NOMO-1 (cell line): ENCODE measurements at regions not wholly inside any gene's neighbourhood (a gene's known extent, or its start where the extent isn't known, plus 50 kb on each side); places are given as distances from the start of the nearest gene placed in this dataset.
"Not testable (repeated sequence)": the region's sequence is repeated elsewhere in the genome, so short reads cannot be mapped to it uniquely, and the experiment has no call there.

Experiments used
- DNase-seq, 2 experiments: peaks; one replicate each; lab custom pipeline; 2025; ENCODE audit not compliant: unreplicated experiment in 2 of 2; lab: John Stamatoyannopoulos, UW

DNA sequence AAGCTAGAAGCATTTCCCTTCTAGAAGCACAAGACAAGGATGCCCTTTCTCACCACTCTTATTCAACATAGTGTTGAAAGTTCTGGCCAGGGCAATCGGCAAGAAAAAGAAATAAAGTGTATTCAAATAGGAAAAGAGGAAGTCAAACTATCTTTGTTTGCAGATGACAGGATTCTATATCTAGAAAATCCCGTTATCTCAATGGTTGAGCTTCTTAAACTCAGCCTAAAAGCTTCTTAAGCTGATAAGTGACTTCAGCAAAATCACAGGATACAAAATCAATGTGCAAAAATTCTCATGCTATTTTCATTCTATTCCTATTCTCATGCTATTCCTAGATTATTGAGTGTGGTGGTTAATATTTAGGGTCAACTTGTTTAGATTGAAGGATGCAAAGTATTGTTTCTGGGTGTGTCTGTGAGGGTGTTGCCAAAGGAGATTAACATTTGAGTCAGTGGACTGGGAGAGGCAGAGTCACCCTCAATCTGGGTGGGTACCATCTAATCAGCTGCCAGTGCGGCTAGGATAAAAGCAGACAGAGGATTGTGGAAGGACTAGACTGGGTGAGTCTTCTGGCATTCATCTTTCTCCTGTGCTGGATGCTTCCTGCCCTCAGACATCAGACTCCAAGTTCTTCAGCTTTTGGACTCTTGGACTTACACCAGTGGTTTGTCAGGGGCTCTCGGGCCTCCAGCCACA lies 111.9 kb downstream of the LSMEM1 start:
- DNase-seq = not testable (repeated sequence)

- DNase-seq = no peak
These were observed 113.6 kb downstream of the LSMEM1 start for GRCh38 chr7:112594397-112594796.

DNA sequence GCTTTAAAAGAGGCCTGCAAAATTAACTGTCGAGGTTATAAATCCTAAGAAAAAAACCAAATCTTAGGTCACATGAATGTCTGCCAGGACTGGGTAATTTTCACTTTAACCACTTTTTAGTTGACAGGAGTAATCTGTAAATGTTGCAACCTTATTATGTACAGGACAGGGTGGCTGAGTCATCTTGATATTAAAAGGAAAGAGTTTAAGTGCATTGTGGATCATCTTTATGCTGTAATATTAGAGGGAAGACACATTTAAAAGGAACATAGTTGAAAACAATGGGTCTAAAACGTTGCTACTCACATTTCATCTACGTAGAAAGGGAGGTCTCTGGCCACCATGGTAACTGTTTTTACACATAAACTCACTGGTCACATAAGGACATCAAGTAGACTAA lies 115.5 kb downstream of the LSMEM1 start:
- DNase-seq = no peak

GRCh38 chr7:112596981-112597380 lies 116.2 kb downstream of the LSMEM1 start:
- DNase-seq = no peak

DNA sequence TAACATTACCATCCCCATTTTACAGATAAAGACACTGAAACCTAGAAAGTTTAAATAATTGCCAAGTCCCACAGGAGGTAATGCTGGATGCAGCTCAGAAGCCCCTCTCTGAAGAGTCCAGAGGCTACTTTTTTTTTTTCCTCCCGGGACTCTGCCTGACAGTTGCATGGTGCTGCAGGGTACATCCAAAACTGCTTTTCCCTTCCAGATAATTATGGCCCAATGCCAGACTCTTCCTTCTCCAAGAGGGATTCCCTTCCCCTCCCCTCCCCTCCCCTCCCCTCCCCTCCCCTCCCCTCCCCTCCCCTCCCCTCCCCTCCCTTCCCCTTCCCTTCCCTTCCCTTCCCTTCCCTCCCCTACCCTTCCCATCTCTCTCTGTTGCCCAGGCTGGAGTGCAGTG lies 122.9 kb downstream of the LSMEM1 start:
- DNase-seq = no peak

DNA sequence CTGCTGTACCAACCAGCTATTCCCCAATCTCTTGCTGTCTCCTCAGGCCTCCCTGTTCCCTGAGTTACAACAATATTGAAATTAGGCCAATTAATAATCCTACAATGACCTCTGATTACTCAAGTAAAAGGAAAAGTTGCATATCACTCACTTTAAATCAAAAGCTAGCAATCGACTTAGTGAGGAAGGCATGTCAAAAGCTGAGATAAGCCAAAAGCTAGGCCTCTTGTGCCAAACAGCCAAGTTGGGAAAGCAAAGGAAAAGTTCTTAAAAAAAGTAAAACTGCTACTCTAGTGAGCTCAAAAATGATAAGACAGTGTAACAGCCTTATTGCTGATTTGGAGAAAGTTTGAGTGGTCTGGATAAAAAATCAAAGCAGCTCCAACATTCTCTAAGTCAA lies 129.8 kb downstream of the LSMEM1 start:
- no peak for DNase-seq

DNA sequence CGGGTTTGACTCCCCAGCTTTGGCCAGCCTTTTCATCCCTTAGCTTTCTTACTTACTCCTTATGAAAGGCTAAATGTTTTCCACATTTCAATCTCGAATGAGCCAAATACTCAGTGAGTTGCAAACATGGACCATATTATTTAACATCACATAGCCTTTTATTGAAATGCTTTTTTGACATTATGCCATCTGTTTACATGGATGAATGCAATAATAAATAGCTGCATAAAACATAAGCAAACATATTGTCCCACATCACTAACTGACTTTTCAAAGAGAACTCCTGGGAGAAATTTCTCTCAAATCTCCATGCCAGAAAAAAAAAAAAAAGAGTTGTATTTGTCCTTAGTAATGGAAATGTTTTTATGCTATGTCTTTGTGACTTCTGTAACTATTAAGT lies 134.9 kb downstream of the LSMEM1 start:
- no peak for DNase-seq

DNA sequence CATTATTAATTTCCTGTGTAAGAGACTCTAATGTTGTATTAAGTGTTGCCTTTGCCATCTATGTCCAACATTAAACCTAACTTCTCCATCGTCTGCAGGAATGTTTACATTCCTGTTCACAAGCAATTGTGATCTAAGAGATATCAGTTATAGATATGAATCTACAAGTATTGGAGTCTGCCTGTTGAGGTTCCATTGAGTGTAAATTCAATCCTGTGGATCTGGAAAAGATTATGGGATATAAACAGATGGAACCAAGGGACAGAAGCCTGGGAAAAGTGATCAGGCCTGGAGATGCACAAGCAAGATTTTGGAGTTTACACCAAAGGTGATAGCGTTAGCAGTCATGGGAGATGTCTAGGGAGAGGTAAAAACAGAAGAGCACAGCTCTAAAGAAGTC lies 135.5 kb downstream of the LSMEM1 start:
- no peak for DNase-seq

DNA sequence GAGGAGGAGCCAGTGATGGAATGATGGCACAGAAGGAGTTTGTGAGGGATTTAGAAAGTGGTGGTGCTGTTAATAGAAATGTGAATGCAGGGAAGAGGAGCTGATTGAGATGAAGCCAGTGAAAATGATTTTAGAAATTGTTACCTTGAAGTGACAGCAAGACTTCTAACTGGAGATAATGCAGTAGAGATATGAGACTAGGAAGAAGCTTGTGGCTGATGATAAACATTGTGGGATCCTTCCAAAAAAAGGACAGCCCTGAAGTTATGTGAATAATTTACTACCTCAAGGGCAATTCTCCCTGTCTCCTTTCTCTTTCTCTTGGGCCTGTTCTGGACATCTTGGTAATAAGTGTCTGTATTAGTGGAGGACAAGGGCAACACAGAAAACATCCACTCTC lies 138.6 kb downstream of the LSMEM1 start:
- DNase-seq = no peak

- DNase-seq = no peak
These were observed 141.4 kb downstream of the LSMEM1 start for GRCh38 chr7:112622159-112622715.

DNA sequence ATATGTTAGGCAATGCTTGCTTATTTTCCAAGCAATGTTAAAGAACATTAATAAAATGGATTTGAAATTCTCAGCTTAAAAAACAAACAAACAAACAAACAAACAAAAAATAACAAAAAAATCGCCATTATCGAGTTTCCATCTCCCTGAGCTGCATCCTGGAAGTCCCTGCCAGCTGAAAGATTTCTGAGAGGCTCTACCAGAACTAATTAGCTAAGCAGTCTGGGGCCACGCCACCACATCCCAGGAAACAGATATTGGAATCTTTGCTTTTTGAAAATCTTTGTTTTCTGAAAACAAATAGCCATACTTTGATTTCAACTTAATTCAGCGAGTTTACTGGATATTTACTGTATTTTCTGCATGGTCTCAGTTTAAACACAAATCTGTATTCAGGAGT lies 143.6 kb downstream of the LSMEM1 start:
- no peak for DNase-seq

GRCh38 chr7:112630565-112630964 lies 149.8 kb downstream of the LSMEM1 start:
- DNase-seq = no peak

GRCh38 chr7:112634107-112634506 lies 153.3 kb downstream of the LSMEM1 start:
- no peak for DNase-seq

- DNase-seq = no peak
These were observed 154.5 kb downstream of the TMEM168 start for GRCh38 chr7:112635742-112636141.

- no peak for DNase-seq
These were observed 151.4 kb downstream of the TMEM168 start for GRCh38 chr7:112638675-112639400.

GRCh38 chr7:112640685-112641084 lies 149.5 kb downstream of the TMEM168 start:
- DNase-seq = no peak

- no peak for DNase-seq
These were observed 143.4 kb downstream of the TMEM168 start for GRCh38 chr7:112646783-112647182.

GRCh38 chr7:112648781-112649180 lies 141.4 kb downstream of the TMEM168 start:
- DNase-seq = no peak

GRCh38 chr7:112649560-112649959 lies 140.6 kb downstream of the TMEM168 start:
- no peak for DNase-seq

DNA sequence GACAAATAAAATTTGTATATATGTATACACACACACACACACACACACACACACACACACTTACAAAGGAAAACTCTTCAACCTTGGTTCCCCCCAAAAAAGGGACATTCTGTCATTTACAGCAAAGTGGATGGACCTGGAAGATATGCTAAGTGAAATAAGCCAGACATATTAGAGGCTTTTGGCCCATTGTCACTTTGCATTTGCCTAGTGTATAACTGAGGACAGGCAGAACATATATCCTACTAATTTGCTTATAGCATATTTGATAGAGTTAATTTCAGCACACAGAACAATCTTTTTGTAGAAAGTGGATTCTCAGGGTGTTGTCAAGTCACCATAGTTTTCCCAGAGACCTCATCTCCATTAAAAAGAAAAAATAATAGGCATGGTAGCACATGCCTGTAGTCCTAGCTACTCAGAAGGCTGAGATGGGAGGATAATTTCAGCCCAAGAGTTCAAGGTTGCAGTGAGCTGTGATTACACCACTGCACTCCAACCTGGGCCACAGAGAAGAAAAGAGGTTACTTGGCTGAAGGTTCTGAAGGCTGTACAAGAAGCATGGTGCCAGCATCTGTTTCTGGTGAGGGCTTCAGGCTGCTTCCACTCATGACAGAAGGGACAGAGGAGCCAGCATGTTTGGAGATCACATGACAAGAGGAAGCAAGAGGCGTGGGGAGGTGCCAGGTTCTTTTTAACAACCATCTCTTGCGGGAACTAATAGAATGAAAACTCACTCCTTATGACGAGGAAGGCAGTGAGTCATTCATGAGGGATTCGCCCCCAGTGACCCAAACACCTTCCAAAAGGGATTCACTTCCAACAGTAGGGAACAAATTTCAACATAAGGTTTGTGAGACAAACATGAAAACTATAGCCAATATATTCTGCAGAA lies 135.6 kb downstream of the TMEM168 start:
- DNase-seq = no peak

- DNase-seq = no peak
These were observed 124.5 kb downstream of the TMEM168 start for GRCh38 chr7:112665709-112666108.
